GM20431 (cell line): ENCODE measurements at regions not wholly inside any gene's neighbourhood (a gene's known extent, or its start where the extent isn't known, plus 50 kb on each side); places are given as distances from the start of the nearest gene placed in this dataset.

Experiments used
- in situ Hi-C: fragments of 300-500 bp; cut with MseI, MboI; formaldehyde crosslinking; loops from one replicate; pipeline ENCODE4 v1.15.0; 2020; ENCODE audit warnings: low sequenced_read_pairs; ENCODE audit not compliant: unreplicated experiment

GRCh38 chr14:65301862-65302539 is 110.5 kb upstream of the FUT8 start:
- in situ Hi-C loops, result no loop called here

- in situ Hi-C loops, result no loop called here
Observed at GRCh38 chr14:65302571-65303189, 109.8 kb upstream of the FUT8 start.

- in situ Hi-C loops, result no loop called here
Observed at GRCh38 chr14:65303190-65303898, 109.2 kb upstream of the FUT8 start.

GRCh38 chr14:65303899-65304222 is 108.7 kb upstream of the FUT8 start:
- in situ Hi-C loops, result no loop called here

- in situ Hi-C loops, result no loop called here
Observed at GRCh38 chr14:65304239-65304638, 108.3 kb upstream of the FUT8 start.

GRCh38 chr14:65304963-65305362 is 107.6 kb upstream of the FUT8 start:
- in situ Hi-C loops, result no loop called here

GRCh38 chr14:65308536-65308935 is 104.0 kb upstream of the FUT8 start:
- in situ Hi-C loops, result no loop called here

- in situ Hi-C loops, result no loop called here
Observed at GRCh38 chr14:65310568-65310967, 102.0 kb upstream of the FUT8 start.

GRCh38 chr14:65312859-65313258 is 99.7 kb upstream of the FUT8 start:
- in situ Hi-C loops, result no loop called here

GRCh38 chr14:65318636-65319506 is 93.7 kb upstream of the FUT8 start:
- in situ Hi-C loops, result no loop called here

- in situ Hi-C loops, result no loop called here
Observed at GRCh38 chr14:65320661-65321308, 91.7 kb upstream of the FUT8 start.

- in situ Hi-C loops, result no loop called here
Observed at GRCh38 chr14:65321370-65321875, 91.1 kb upstream of the FUT8 start.

- in situ Hi-C loops, result no loop called here
Observed at GRCh38 chr14:65329481-65329880, 83.0 kb upstream of the FUT8 start.

GRCh38 chr14:65329911-65330310 is 82.6 kb upstream of the FUT8 start:
- in situ Hi-C loops, result no loop called here

- in situ Hi-C loops, result no loop called here
Observed at GRCh38 chr14:65330416-65330815, 82.1 kb upstream of the FUT8 start.

- in situ Hi-C loops, result no loop called here
Observed at GRCh38 chr14:65331652-65332051, 80.9 kb upstream of the FUT8 start.

GRCh38 chr14:65332141-65332871 is 80.2 kb upstream of the FUT8 start:
- in situ Hi-C loops, result no loop called here

GRCh38 chr14:65333943-65334687 is 78.4 kb upstream of the FUT8 start:
- in situ Hi-C loops, result no loop called here
